ENCODE measurements at regions not wholly inside any gene's neighbourhood (a gene's known extent, or its start where the extent isn't known, plus 50 kb on each side); places are given as distances from the start of the nearest gene placed in this dataset.

- no peaks in the 10 kb centered on the region for H3K4me1 ChIP-seq (ENCODE audit: control insufficient read depth in 2 of 2, insufficient read depth in 2 of 2, low read length in 2 of 2)
- no peak overlapping the region for H3K27ac ChIP-seq (ENCODE audit: low read depth in 1 of 2, low read length in 1 of 2)
- H3K4me3 ChIP-seq (ENCODE audit: low read length in 2 of 2), result no peak overlapping the region
- no peaks in the 10 kb centered on the region for H3K36me3 ChIP-seq (ENCODE audit: control insufficient read depth in 2 of 2, insufficient read depth in 2 of 2, low read length in 1 of 2)
- no peaks in the 10 kb centered on the region for H3K27me3 ChIP-seq (ENCODE audit: control insufficient read depth in 2 of 2, insufficient read depth in 1 of 2, low read length in 1 of 2)
- H3K9me3 ChIP-seq (ENCODE audit: control insufficient read depth in 2 of 2, insufficient read depth in 1 of 2, low read length in 1 of 2), result peaks cover 0 to 3% of the 10 kb centered on the region in 2 donors
- no peak for DNase-seq (ENCODE audit: low read depth in 6 of 9, low spot score in 9 of 9)
- WGBS, result 97% methylated on average over 9 of the region's 9 CpGs
These were observed 101.0 kb upstream of the HS3ST1 start for GRCh38 chr4:11529625-11530201.

- Histone ChIP-seq H3K36me3 (ENCODE audit: control insufficient read depth in 2 of 2, insufficient read depth in 2 of 2, low read length in 1 of 2) (no peaks in the 10 kb centered on the region), H3K9me3 (ENCODE audit: control insufficient read depth in 2 of 2, insufficient read depth in 1 of 2, low read length in 1 of 2) (peaks cover 0 to 3% of the 10 kb centered on the region in 2 donors), H3K4me3 (ENCODE audit: low read length in 2 of 2) (no peak overlapping the region), H3K27ac (ENCODE audit: low read depth in 1 of 2, low read length in 1 of 2) (no peak overlapping the region), H3K4me1 (ENCODE audit: control insufficient read depth in 2 of 2, insufficient read depth in 2 of 2, low read length in 2 of 2) (no peaks in the 10 kb centered on the region), H3K27me3 (ENCODE audit: control insufficient read depth in 2 of 2, insufficient read depth in 1 of 2, low read length in 1 of 2) (no peaks in the 10 kb centered on the region)
- 99% methylated on average over 1 of the region's 1 CpG for WGBS
- DNase-seq (ENCODE audit: low read depth in 6 of 9, low spot score in 9 of 9), result no peak
These were observed 96.4 kb upstream of the HS3ST1 start for GRCh38 chr4:11525085-11525484.

GRCh38 chr4:11518754-11519153 lies 90.1 kb upstream of the HS3ST1 start:
- H3K4me1 ChIP-seq (ENCODE audit: control insufficient read depth in 2 of 2, insufficient read depth in 2 of 2, low read length in 2 of 2), result no peaks in the 10 kb centered on the region
- H3K27ac ChIP-seq (ENCODE audit: low read depth in 1 of 2, low read length in 1 of 2), result no peak overlapping the region
- H3K9me3 ChIP-seq (ENCODE audit: control insufficient read depth in 2 of 2, insufficient read depth in 1 of 2, low read length in 1 of 2), result no peaks in the 10 kb centered on the region
- no peaks in the 10 kb centered on the region for H3K36me3 ChIP-seq (ENCODE audit: control insufficient read depth in 2 of 2, insufficient read depth in 2 of 2, low read length in 1 of 2)
- DNase-seq (ENCODE audit: low read depth in 6 of 9, low spot score in 9 of 9), result no peak
- 90% methylated on average over 1 of the region's 1 CpG for WGBS
- no peaks in the 10 kb centered on the region for H3K27me3 ChIP-seq (ENCODE audit: control insufficient read depth in 2 of 2, insufficient read depth in 1 of 2, low read length in 1 of 2)
- no peak overlapping the region for H3K4me3 ChIP-seq (ENCODE audit: low read length in 2 of 2)

- no peak overlapping the region for H3K4me3 ChIP-seq (ENCODE audit: low read length in 2 of 2)
- no peak overlapping the region for H3K27ac ChIP-seq (ENCODE audit: low read depth in 1 of 2, low read length in 1 of 2)
- no peak for DNase-seq (ENCODE audit: low read depth in 6 of 9, low spot score in 9 of 9)
- no peaks in the 10 kb centered on the region for H3K27me3 ChIP-seq (ENCODE audit: control insufficient read depth in 2 of 2, insufficient read depth in 1 of 2, low read length in 1 of 2)
- no peaks in the 10 kb centered on the region for H3K36me3 ChIP-seq (ENCODE audit: control insufficient read depth in 2 of 2, insufficient read depth in 2 of 2, low read length in 1 of 2)
- no peaks in the 10 kb centered on the region for H3K4me1 ChIP-seq (ENCODE audit: control insufficient read depth in 2 of 2, insufficient read depth in 2 of 2, low read length in 2 of 2)
- WGBS, result 58% methylated on average over 11 of the region's 11 CpGs
- no peaks in the 10 kb centered on the region for H3K9me3 ChIP-seq (ENCODE audit: control insufficient read depth in 2 of 2, insufficient read depth in 1 of 2, low read length in 1 of 2)
These were observed 86.2 kb upstream of the HS3ST1 start for GRCh38 chr4:11514779-11515419.

- Histone ChIP-seq H3K27me3 (ENCODE audit: control insufficient read depth in 2 of 2, insufficient read depth in 1 of 2, low read length in 1 of 2) (no peaks in the 10 kb centered on the region), H3K27ac (ENCODE audit: low read depth in 1 of 2, low read length in 1 of 2) (no peak overlapping the region), H3K36me3 (ENCODE audit: control insufficient read depth in 2 of 2, insufficient read depth in 2 of 2, low read length in 1 of 2) (no peaks in the 10 kb centered on the region), H3K9me3 (ENCODE audit: control insufficient read depth in 2 of 2, insufficient read depth in 1 of 2, low read length in 1 of 2) (no peaks in the 10 kb centered on the region), H3K4me3 (ENCODE audit: low read length in 2 of 2) (no peak overlapping the region), H3K4me1 (ENCODE audit: control insufficient read depth in 2 of 2, insufficient read depth in 2 of 2, low read length in 2 of 2) (no peaks in the 10 kb centered on the region)
- 76% methylated on average over 3 of the region's 3 CpGs for WGBS
- no peak for DNase-seq (ENCODE audit: low read depth in 6 of 9, low spot score in 9 of 9)
These were observed 85.3 kb upstream of the HS3ST1 start for GRCh38 chr4:11514003-11514402.

- no peaks in the 10 kb centered on the region for H3K4me1 ChIP-seq (ENCODE audit: control insufficient read depth in 2 of 2, insufficient read depth in 2 of 2, low read length in 2 of 2)
- DNase-seq (ENCODE audit: low read depth in 6 of 9, low spot score in 9 of 9), result no peak
- WGBS, result 85% methylated on average over 1 of the region's 1 CpG
- H3K27ac ChIP-seq (ENCODE audit: low read depth in 1 of 2, low read length in 1 of 2), result no peak overlapping the region
- H3K9me3 ChIP-seq (ENCODE audit: control insufficient read depth in 2 of 2, insufficient read depth in 1 of 2, low read length in 1 of 2), result no peaks in the 10 kb centered on the region
- H3K36me3 ChIP-seq (ENCODE audit: control insufficient read depth in 2 of 2, insufficient read depth in 2 of 2, low read length in 1 of 2), result no peaks in the 10 kb centered on the region
- H3K27me3 ChIP-seq (ENCODE audit: control insufficient read depth in 2 of 2, insufficient read depth in 1 of 2, low read length in 1 of 2), result no peaks in the 10 kb centered on the region
- H3K4me3 ChIP-seq (ENCODE audit: low read length in 2 of 2), result no peak overlapping the region
These were observed 84.2 kb upstream of the HS3ST1 start for GRCh38 chr4:11512871-11513270.

DNA sequence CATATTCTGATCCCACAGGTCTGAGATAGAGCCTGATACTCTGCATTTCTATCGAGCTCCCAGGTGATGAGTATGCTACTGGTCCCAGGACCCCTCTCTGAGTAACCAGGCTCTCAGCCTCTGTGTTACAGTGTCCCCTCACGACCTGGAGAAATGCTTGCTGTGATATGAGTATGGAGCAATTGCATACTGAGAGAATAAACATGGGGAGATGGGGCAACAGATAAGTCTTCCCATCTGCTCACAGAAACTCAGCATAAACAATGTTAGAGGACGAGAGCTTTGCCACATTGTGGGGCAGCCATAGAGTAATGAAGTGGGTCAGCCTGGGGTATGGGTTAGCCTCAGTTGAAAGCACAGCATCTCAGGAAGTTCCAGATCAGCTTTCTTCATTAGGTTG lies 82.6 kb upstream of the HS3ST1 start:
- no peak overlapping the region for H3K27ac ChIP-seq (ENCODE audit: low read depth in 1 of 2, low read length in 1 of 2)
- H3K36me3 ChIP-seq (ENCODE audit: control insufficient read depth in 2 of 2, insufficient read depth in 2 of 2, low read length in 1 of 2), result no peaks in the 10 kb centered on the region
- H3K9me3 ChIP-seq (ENCODE audit: control insufficient read depth in 2 of 2, insufficient read depth in 1 of 2, low read length in 1 of 2), result no peaks in the 10 kb centered on the region
- 91% methylated on average over 3 of the region's 3 CpGs for WGBS
- no peak for DNase-seq (ENCODE audit: low read depth in 6 of 9, low spot score in 9 of 9)
- H3K4me3 ChIP-seq (ENCODE audit: low read length in 2 of 2), result no peak overlapping the region
- no peaks in the 10 kb centered on the region for H3K27me3 ChIP-seq (ENCODE audit: control insufficient read depth in 2 of 2, insufficient read depth in 1 of 2, low read length in 1 of 2)
- H3K4me1 ChIP-seq (ENCODE audit: control insufficient read depth in 2 of 2, insufficient read depth in 2 of 2, low read length in 2 of 2), result no peaks in the 10 kb centered on the region

- DNase-seq (ENCODE audit: low read depth in 6 of 9, low spot score in 9 of 9), result no peak
- Histone ChIP-seq H3K27me3 (ENCODE audit: control insufficient read depth in 2 of 2, insufficient read depth in 1 of 2, low read length in 1 of 2) (no peaks in the 10 kb centered on the region), H3K4me3 (ENCODE audit: low read length in 2 of 2) (no peak overlapping the region), H3K9me3 (ENCODE audit: control insufficient read depth in 2 of 2, insufficient read depth in 1 of 2, low read length in 1 of 2) (no peaks in the 10 kb centered on the region), H3K27ac (ENCODE audit: low read depth in 1 of 2, low read length in 1 of 2) (no peak overlapping the region), H3K36me3 (ENCODE audit: control insufficient read depth in 2 of 2, insufficient read depth in 2 of 2, low read length in 1 of 2) (no peaks in the 10 kb centered on the region), H3K4me1 (ENCODE audit: control insufficient read depth in 2 of 2, insufficient read depth in 2 of 2, low read length in 2 of 2) (peaks cover 0 to 5% of the 10 kb centered on the region in 2 donors)
- WGBS, result 95% methylated on average over 3 of the region's 3 CpGs
These were observed 79.2 kb upstream of the HS3ST1 start for GRCh38 chr4:11507920-11508319.

DNA sequence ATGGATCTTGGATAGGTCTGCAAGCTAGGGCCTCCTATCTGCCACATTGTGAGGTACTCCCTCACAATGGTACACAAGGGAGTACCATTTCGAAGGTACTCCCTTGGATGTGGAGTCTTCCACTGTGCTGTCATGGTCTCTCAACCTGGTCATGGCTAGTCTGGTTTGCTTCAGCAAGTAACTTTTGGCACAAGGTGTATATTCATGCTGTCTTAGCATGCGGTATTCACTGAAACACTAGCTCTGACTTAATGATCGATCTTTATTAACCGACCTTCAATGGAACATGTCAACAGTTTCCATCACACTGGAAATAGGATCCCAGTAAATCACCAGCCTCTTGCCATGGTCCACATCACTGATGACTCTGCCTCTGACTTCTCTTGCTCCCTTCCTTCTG lies 77.5 kb upstream of the HS3ST1 start:
- H3K4me1 ChIP-seq (ENCODE audit: control insufficient read depth in 2 of 2, insufficient read depth in 2 of 2, low read length in 2 of 2), result peaks cover 0 to 5% of the 10 kb centered on the region in 2 donors
- H3K27ac ChIP-seq (ENCODE audit: low read depth in 1 of 2, low read length in 1 of 2), result no peak overlapping the region
- H3K4me3 ChIP-seq (ENCODE audit: low read length in 2 of 2), result no peak overlapping the region
- DNase-seq (ENCODE audit: low read depth in 6 of 9, low spot score in 9 of 9), result no peak
- 96% methylated on average over 4 of the region's 4 CpGs for WGBS
- no peaks in the 10 kb centered on the region for H3K27me3 ChIP-seq (ENCODE audit: control insufficient read depth in 2 of 2, insufficient read depth in 1 of 2, low read length in 1 of 2)
- no peaks in the 10 kb centered on the region for H3K9me3 ChIP-seq (ENCODE audit: control insufficient read depth in 2 of 2, insufficient read depth in 1 of 2, low read length in 1 of 2)
- no peaks in the 10 kb centered on the region for H3K36me3 ChIP-seq (ENCODE audit: control insufficient read depth in 2 of 2, insufficient read depth in 2 of 2, low read length in 1 of 2)
